BJ (cell line): ENCODE measurements at regions not wholly inside any gene's neighbourhood (a gene's known extent, or its start where the extent isn't known, plus 50 kb on each side); places are given as distances from the start of the nearest gene placed in this dataset.

Experiments used
- CTCF ChIA-PET: fragments of 350-600 bp; formaldehyde crosslinking; extraction: SDS; loops from one replicate; lab custom pipeline; 2021; ENCODE audit warnings: antibody characterized with exemption, inconsistent platforms; lab: Yijun Ruan, JAX
- POLR2A ChIA-PET: fragments of 300-600 bp; sonication (Branson Sonifier 250); formaldehyde crosslinking; extraction: SDS; loops from one replicate; lab custom pipeline; 2021; ENCODE audit warnings: antibody characterized with exemption; lab: Charles Lee
- DNase-seq: peaks from one replicate; pipeline ENCODE4 v3.0.0-alpha.2; 2011; ENCODE audit warnings: low read depth
- H3K27me3 ChIP-seq: 2 replicates; pipeline ENCODE4 v1.6.0; 2011; ENCODE audit warnings: low read length; ENCODE audit not compliant: control insufficient read depth, insufficient read depth
- H3K36me3 ChIP-seq: 2 replicates; pipeline ENCODE4 v1.5.1; 2011; ENCODE audit warnings: low read length; ENCODE audit not compliant: control insufficient read depth, insufficient read depth
- H3K4me3 ChIP-seq: 2 replicates; pipeline ENCODE4 v1.5.1; 2011; ENCODE audit warnings: low read depth, mild to moderate bottlenecking, control low read depth, low read length
- CTCF ChIP-seq: IDR thresholded peaks from 2 replicates; pipeline ENCODE4 v1.5.1; 2011; ENCODE audit warnings: low read depth, mild to moderate bottlenecking, control low read depth, inconsistent platforms, low read length, moderate library complexity; ENCODE audit not compliant: insufficient read depth

- H3K4me3 ChIP-seq, result no peak overlapping the region
- H3K36me3 ChIP-seq, result no peaks in the 10 kb centered on the region
- POLR2A ChIA-PET, result no interaction called here
- DNase-seq, result no peak
- no peaks in the 10 kb centered on the region for H3K27me3 ChIP-seq
- TF ChIP-seq CTCF, result no peak
- CTCF ChIA-PET, result interaction anchor here (1.1 kb wide), 1 partner anchor 234 kb away, joined by 4 read pairs; no protein-coding TSS in a partner anchor
Measured at GRCh38 chr2:172228177-172228808, 125.6 kb upstream of the DLX2 start.

- Histone ChIP-seq H3K27me3 (no peaks in the 10 kb centered on the region), H3K36me3 (no peaks in the 10 kb centered on the region), H3K4me3 (no peak overlapping the region)
- POLR2A ChIA-PET, result no interaction called here
- DNase-seq, result no peak
- CTCF ChIA-PET, result interaction anchor here (4.0 kb wide), 1 partner anchor 232 kb away, joined by 17 read pairs; no protein-coding TSS in a partner anchor
- no peak for TF ChIP-seq CTCF
Measured at GRCh38 chr2:172229125-172229524, 126.4 kb upstream of the DLX2 start.

- ChIA-PET POLR2A (no interaction called here), CTCF (interaction anchor here (0.7 to 4.0 kb wide), 7 partner anchors 9 to 231 kb away, joined by 3 to 17 read pairs (median 3); no protein-coding TSS in a partner anchor)
- Histone ChIP-seq H3K4me3 (no peak overlapping the region), H3K36me3 (no peaks in the 10 kb centered on the region), H3K27me3 (no peaks in the 10 kb centered on the region)
- no peak for TF ChIP-seq CTCF
- no peak for DNase-seq
Measured at GRCh38 chr2:172230332-172230888, 127.7 kb upstream of the DLX2 start.

GRCh38 chr2:172230889-172231401 lies 128.2 kb upstream of the DLX2 start:
- ChIA-PET CTCF (interaction anchor here (0.7 to 4.0 kb wide), 5 partner anchors 9 to 230 kb away, joined by 3 to 17 read pairs (median 3); no protein-coding TSS in a partner anchor), POLR2A (no interaction called here)
- no peak for TF ChIP-seq CTCF
- H3K36me3 ChIP-seq, result no peaks in the 10 kb centered on the region
- no peak overlapping the region for H3K4me3 ChIP-seq
- H3K27me3 ChIP-seq, result no peaks in the 10 kb centered on the region
- no peak for DNase-seq

DNA sequence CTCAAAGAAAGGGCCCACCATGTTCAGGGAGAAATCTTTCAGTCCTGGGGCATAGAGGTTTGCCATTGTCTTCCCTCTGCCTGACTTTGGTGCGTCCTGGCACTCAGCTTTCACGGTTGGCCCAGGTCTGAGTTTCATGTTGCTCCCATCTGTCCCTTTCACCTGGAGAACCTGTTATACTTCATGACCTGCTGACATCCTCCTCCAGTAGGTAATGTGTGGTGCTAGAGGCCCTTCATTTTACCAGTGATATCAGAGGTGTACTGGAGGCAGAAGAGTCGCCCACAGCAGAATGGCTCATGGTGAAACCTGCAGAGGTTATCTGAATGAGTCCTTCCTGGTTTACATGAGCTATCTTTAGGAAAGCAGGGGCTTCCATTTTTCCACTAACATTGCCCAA lies 128.8 kb upstream of the DLX2 start:
- CTCF ChIA-PET, result interaction anchor here (0.6 to 4.0 kb wide), 5 partner anchors 20 to 234 kb away, joined by 3 to 17 read pairs (median 3); no protein-coding TSS in a partner anchor
- TF ChIP-seq CTCF, result no peak
- H3K4me3 ChIP-seq, result no peak overlapping the region
- POLR2A ChIA-PET, result interaction anchor here (0.6 kb wide), 1 partner anchor 13 kb away, joined by 5 read pairs; no protein-coding TSS in a partner anchor
- no peak for DNase-seq
- H3K36me3 ChIP-seq, result no peaks in the 10 kb centered on the region
- no peaks in the 10 kb centered on the region for H3K27me3 ChIP-seq
